Ramos (cell line): ENCODE measurements at regions not wholly inside any gene's neighbourhood (a gene's known extent, or its start where the extent isn't known, plus 50 kb on each side); places are given as distances from the start of the nearest gene placed in this dataset.

Experiments
- in situ Hi-C: fragments of 300-500 bp; cut with MboI; formaldehyde crosslinking; loops from one replicate; pipeline ENCODE4 v1.14.3; 2022; ENCODE audit warnings: low sequenced_read_pairs; ENCODE audit not compliant: unreplicated experiment

DNA sequence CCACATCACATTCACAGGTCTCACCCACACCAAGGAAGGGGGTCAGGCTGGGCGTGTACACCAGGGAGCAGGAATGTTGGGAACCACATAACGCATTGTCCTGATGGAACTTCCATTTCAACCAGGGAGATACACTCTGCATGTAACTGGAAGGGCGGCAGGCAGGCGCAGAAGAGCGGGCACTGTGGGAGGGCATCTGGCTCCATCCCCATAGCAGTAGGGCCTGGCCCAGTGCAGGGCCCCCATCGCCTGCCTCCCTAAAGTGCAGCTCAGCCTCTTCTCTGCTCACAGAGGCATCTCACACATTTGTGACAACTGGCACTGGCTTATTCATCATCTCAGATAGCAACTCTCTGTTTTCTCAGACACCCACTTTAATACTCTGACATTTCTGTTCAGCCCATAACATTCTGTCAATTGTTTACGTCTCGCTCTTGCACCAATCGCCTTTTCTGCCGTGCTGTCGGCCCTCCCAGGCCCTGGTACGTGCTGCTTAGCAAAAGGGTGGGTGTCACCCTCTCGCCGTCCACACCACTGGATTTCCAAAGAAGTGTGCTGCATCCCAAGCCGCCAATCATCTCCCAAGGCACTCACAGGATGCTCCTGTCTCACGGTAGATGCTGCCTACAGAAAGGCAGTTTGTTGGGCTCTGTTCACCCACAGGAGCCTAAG, 353.3 kb upstream of the ZNF507 start:
- in situ Hi-C loops, result no loop called here

DNA sequence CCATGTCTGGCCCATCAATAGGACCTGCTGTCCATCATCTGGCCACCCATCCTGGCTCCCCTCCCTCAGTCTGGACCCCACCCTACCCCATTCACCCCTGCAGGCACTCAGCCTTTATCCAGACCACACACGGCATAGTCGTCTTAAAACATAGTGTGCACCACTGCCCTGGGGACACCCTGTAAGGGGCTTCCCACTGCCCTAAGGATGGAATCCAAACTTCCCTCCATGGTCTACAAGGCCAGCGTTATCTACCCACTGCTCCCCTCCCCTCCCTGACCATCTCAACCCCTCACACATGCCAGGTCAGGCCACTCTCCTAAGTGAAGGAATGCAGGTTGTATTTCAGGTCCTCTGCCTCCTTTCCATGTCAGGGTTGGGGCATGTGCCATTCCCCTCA, 352.7 kb upstream of the ZNF507 start:
- in situ Hi-C loops, result no loop called here

DNA sequence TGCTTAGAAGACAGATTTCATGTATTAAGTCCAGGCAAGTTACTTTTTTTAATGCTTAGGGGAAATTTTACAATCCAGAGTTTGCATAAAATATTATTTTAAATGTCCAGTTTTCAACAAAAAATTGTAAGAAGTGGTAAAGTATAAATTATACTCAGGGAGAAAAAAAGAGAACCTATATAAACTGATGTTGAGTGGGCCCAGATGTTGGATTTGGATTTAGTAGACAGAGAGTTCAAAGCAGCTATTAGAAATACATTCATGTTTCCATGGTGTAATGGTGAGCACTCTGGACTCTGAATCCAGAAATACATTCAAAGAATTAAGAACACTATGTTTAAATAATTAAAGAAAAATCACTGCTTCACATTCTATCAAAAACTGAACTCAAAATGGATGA, 349.9 kb upstream of the ZNF507 start:
- in situ Hi-C loops, result no loop called here

GRCh38 chr19:32010071-32010470, 335.3 kb upstream of the ZNF507 start:
- in situ Hi-C loops, result no loop called here

DNA sequence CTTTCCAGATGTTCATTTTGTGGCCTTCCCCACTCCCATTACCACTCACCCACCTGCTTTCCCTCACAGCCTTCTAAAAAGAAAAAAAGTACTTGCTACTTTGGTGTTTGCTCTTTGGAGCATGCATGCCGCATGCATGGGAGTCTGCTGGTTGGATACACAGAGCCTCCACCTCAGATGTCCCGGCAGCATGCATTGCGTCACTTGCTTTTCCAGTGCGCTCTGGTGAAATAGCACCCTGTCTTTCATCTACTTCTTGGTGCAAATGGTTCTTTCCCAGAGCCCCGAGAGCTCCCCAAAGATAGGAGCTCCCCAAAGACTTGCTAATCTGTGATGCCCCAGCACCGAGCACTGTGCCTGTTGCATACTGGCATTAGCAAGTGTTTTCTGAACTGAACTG, 333.2 kb upstream of the ZNF507 start:
- in situ Hi-C loops, result no loop called here

DNA sequence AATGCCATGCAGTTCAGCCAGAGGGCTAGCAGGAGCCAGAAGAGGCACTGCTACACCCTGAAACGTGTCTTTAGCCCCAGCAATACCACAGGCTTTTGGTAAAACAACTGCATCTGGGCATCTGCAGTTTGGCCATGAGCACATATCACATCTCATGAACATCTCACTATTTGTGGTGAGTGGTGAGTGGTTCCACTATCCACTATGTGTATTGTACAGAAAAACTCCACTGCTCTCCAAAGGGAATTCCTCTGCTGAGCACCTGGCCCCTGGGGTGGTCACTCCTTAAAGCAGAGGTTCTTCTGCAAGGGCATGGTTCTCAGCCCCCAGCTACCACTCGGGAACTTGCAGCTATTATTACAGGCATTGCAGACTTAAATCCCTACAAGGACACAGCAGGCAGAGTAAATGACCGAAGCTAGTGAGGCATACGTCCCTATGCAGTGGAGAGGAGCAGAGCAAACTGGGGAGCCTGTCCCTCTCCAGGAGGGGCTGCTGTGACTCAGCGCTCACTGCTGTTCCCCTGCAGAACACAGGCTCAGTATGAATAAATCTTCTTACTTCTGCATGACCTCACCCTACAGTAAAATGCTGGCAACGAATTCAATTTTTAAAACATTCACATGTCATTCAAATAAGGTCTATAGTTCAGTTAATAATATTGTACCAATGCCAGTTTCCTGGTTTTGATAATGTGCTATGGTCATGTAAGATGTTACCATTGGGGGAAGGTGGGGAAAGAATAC, 332.4 kb upstream of the ZNF507 start:
- in situ Hi-C loops, result no loop called here

DNA sequence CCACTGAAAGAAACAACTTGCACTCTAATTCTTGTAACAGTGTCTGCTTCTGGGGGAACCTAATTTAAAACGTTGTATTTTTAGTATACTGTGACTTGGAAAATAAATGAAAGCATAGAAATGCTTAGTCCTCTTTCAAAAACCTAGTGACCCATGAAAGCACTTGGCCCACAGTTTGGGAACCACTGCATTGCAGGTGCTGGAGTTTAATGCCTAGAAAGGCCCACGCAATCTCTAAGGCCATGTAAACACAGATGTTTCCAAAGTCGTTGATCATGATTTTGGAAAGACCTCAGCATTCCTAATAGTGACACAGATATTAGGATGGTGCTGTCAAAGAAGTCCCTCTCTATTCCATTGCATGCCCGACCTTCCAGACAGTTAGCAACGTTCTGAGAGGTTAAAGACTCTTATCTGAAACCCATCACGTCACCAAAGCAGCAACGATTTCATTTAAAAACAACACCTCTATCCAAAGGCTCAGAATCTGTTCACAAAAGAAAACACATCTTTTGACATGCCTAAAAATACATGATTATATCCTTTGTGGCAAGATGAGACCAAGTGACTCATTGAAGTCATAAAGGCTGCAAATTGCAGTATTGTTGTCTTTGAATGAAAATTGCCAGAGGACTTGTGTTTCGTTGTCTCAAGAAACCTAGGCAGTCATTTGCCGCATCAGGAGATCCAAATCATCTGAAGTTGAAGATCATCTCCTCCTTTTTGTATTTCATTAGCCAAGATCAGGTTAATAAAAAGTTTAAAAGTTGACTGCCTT, 328.0 kb upstream of the ZNF507 start:
- in situ Hi-C loops, result no loop called here

GRCh38 chr19:32018014-32018413, 327.4 kb upstream of the ZNF507 start:
- in situ Hi-C loops, result no loop called here

DNA sequence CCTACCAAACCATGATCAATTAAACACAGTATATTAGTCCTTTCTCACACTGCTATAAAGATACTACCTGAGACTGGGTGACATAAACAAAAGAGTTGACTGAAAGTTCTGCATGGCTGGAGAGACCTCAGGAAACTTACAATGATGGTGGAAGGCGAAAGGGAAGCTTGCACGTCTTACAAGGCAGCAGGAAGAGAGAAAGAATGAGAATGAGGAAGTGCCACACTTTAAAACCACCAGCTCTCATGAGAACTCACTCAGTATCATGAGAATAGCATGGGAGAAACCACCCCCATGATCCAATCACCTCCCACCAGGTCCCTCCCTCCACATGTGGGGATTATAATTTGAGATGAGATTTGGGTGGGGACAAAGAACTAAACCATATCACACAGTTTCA, 324.9 kb upstream of the ZNF507 start:
- in situ Hi-C loops, result no loop called here

DNA sequence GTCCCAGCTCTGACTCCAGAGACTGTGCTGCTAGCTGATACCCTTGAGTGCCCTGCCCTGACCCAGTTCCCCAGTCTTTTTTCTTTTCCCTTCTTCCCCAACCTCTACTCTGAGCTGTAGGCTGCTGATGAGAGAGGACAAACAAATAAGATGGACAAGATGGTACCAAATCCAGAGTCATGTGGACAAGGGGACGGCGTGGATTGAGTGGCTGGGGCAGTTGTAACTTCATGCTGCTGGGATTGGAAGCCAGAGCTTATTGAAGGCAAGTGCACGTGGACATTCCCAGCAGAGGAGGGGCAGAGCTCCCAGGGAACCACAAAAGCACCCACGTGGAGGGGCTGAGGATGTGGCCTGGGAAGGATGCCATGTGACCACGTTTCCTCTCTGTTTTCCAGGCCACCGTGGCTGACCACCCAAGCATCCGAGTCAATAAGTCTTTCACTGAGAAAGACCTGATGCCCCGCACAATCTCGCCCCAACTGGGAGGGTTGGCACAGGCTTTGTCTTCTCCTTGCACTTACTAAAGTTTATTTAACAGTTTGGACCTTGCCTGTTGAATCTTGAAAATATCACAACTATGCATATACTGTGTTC, 323.3 kb upstream of the ZNF507 start:
- in situ Hi-C loops, result no loop called here

GRCh38 chr19:32022731-32023563, 322.5 kb upstream of the ZNF507 start:
- in situ Hi-C loops, result no loop called here

- in situ Hi-C loops, result no loop called here
These were observed 321.9 kb upstream of the ZNF507 start for GRCh38 chr19:32023564-32023832.

DNA sequence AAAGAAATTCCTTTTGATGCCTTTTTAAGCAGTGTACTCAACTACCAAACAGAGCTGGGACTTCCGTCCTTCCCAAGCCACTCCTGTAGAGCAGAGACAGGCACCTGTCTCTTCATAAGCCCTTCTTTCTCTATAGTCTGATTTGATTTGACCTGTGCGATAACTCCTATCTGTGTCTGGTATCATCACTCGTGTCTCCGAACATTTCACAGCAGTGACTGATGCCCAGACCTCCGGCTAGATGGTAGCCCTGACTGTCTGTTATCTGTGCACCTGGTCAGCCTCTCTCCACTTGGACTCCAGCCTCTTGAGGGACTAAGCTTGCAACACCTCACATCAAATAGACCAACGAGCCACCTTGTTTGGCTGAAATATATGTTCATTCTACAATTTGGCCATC, 316.2 kb upstream of the ZNF507 start:
- in situ Hi-C loops, result no loop called here

DNA sequence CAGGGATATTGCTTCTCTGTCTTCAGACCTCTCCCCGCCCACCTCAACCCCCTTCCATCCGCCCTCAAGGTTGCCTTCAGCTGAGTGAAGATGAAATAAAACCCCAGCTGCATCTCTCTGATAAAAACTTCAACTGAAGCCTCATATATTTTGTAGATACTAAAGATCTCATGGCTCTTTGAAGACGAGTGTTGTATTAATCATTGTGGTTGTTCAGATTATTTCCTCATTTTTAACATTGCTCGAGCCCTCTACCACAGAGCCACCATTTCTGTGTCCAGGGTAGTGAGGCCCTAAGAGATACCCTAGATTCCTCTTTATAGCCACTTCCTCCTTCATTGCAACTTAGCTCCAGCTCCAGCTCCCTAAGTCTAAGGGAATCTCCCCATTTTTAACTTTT, 312.8 kb upstream of the ZNF507 start:
- in situ Hi-C loops, result no loop called here

DNA sequence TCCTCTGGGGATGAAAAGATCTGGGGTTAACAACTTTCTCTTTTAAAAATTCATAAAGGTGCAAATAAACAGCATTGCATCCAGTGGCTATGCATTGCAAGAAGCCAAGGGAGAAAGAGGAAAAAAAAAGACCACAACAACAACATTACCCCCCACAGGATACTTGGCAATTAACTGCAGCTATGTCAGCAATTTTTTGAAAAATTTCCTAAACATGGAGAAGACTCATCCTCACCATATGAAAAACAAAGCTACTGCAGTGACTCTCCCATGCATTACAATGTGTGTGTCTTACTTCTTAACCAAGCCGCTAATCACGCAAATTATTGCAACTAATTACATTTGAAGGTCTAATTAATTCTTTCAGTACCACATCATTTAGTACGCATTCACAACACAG, 309.8 kb upstream of the ZNF507 start:
- in situ Hi-C loops, result no loop called here

GRCh38 chr19:32038021-32038920, 307.1 kb upstream of the ZNF507 start:
- in situ Hi-C loops, result no loop called here

- in situ Hi-C loops, result no loop called here
These were observed 306.4 kb upstream of the ZNF507 start for GRCh38 chr19:32038961-32039360.

GRCh38 chr19:32039440-32039839, 306.0 kb upstream of the ZNF507 start:
- in situ Hi-C loops, result no loop called here

DNA sequence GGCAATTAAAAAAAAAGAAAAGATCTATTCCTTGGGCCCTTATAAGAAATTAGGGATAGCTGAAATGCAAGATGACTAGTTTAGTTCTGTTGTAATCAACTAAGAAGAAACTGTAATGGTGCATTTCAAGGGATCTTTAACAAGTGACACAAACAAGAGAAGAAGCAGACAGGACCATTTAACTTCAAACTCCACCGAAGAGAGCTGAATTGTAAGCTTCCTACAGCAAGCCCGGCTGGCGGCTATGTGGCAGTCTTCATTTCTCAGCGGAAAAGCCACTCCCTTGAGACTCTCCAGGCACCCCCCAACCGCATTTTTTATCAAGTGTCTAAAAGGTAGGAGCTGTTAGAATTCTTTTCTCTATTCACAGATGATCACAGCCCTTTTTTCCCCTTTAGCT, 305.2 kb upstream of the ZNF507 start:
- in situ Hi-C loops, result no loop called here
